Mucosa of descending colon (tissue), 3 donors: ENCODE measurements at regions not wholly inside any gene's neighbourhood (a gene's known extent, or its start where the extent isn't known, plus 50 kb on each side); places are given as distances from the start of the nearest gene placed in this dataset.
A peak's percentile ranks its signal among the peaks of the same experiment; 100 is the strongest.
"Not testable (repeated sequence)": the region's sequence is repeated elsewhere in the genome, so short reads cannot be mapped to it uniquely, and the experiment has no call there.

Experiments
- ATAC-seq: fragments of 200-7000 bp; cut with Tn5 transposase; one replicate; pipeline ENCODE4 v1.9.1; 2020; ENCODE audit warnings: mild to moderate bottlenecking, moderate library complexity
- DNase-seq, 3 donors: peaks; one replicate each; pipeline ENCODE4 v3.0.0-alpha.2; 2020
- H3K36me3 ChIP-seq: fragments of 200-600 bp; one replicate; pipeline ENCODE4 v1.8.0; 2021; ENCODE audit warnings: low read depth, mild to moderate bottlenecking
- H3K4me1 ChIP-seq: fragments of 200-600 bp; one replicate; pipeline ENCODE4 v1.8.0; 2021; ENCODE audit warnings: low read depth, mild to moderate bottlenecking
- H3K4me3 ChIP-seq: fragments of 200-600 bp; one replicate; pipeline ENCODE4 v1.8.0; 2021; ENCODE audit warnings: mild to moderate bottlenecking
- H3K9me3 ChIP-seq: fragments of 200-600 bp; one replicate; pipeline ENCODE4 v1.8.0; 2021; ENCODE audit warnings: mild to moderate bottlenecking
- intact Hi-C, 2 donors: fragments of 100-400 bp; cut with DNase I in 1 of 2; cut with micrococcal nuclease in 1 of 2; formaldehyde crosslinking; loops; one replicate each; pipeline versions ENCODE4 v1.11.0 to v1.11.1; 2022; cut with DNase I, micrococcal nuclease
- TF ChIP-seq, protein P1 (sequence below): fragments of 200-600 bp; IDR thresholded peaks from one replicate; pipeline ENCODE4 v1.8.0; 2022; ENCODE audit warnings: antibody characterized with exemption, mild to moderate bottlenecking
- donor health status: DM: no; HTN: no; CAD: no; lungs with moderate emphysema.
- donor health status: DM: no; HTN: no; CAD: no.
- donor health status: DM: no; HTN: yes; CAD: no.

- H3K4me1 ChIP-seq = peaks cover 10% of the 10 kb centered on the region
- DNase-seq = peak; percentile 74 to 92 (median 83)
- H3K4me3 ChIP-seq = peak overlapping the region; percentile 51
- TF ChIP-seq, protein P1, sequence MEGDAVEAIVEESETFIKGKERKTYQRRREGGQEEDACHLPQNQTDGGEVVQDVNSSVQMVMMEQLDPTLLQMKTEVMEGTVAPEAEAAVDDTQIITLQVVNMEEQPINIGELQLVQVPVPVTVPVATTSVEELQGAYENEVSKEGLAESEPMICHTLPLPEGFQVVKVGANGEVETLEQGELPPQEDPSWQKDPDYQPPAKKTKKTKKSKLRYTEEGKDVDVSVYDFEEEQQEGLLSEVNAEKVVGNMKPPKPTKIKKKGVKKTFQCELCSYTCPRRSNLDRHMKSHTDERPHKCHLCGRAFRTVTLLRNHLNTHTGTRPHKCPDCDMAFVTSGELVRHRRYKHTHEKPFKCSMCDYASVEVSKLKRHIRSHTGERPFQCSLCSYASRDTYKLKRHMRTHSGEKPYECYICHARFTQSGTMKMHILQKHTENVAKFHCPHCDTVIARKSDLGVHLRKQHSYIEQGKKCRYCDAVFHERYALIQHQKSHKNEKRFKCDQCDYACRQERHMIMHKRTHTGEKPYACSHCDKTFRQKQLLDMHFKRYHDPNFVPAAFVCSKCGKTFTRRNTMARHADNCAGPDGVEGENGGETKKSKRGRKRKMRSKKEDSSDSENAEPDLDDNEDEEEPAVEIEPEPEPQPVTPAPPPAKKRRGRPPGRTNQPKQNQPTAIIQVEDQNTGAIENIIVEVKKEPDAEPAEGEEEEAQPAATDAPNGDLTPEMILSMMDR = no peak
- intact Hi-C loops = loop anchor here in 1 of 2 donors (10.0 kb wide), 1 partner anchor 680 kb away; no protein-coding TSS in a partner anchor
- ATAC-seq = peak; percentile 79
- H3K9me3 ChIP-seq = no peaks in the 10 kb centered on the region
- H3K36me3 ChIP-seq = no peaks in the 10 kb centered on the region
Measured at GRCh38 chr17:45584092-45585036, 93.8 kb upstream of the PLEKHM1 start.

DNA sequence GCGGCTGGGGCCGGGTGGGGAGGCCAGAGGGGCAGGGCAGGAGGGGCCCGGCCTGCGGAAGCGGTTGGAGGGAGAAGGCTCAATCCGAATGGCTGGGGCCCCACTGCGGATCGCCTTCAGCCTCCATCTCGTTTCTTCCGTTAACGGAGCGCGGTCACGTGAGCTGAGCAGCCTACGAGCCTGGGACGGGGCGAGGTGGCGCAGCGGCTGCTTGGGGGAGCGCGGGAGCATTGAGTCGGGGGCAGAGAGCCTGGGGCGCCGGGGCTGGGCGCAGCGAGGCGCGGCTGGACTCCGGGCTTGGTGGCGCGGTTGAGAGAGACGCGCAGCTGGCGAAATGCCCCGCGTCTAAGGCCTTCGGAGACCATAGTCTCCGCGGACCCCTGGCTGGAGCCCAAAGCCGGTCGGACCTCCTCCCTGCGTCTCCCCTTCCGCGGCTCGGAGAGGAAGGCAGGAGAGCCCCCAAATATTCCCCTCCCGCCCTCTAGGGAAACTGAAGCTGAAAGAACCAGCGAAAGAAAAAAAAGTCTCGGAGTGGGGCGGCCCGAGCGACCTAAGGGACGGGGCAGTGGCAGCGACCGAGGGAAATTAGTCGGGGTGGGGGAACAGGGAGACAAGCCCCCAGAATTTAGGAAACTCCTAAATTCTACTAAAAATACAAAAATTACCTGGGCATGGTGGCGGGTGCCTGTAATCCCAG is 94.7 kb upstream of the PLEKHM1 start:
- not testable (repeated sequence) for H3K9me3 ChIP-seq, H3K36me3 ChIP-seq
- ATAC-seq (peak; percentile 82), DNase-seq (peak; percentile 87 to 94 (median 88))
- peak overlapping the region; percentile 51 for H3K4me3 ChIP-seq
- intact Hi-C loops = loop anchor here in 1 of 2 donors (10.0 kb wide), 1 partner anchor 680 kb away; no protein-coding TSS in a partner anchor
- H3K4me1 ChIP-seq = peaks cover 10% of the 10 kb centered on the region

GRCh38 chr17:45585794-45586650 is 95.5 kb upstream of the PLEKHM1 start:
- intact Hi-C loops = loop anchor here in 1 of 2 donors (10.0 kb wide), 1 partner anchor 679 kb away; no protein-coding TSS in a partner anchor
- ATAC-seq = peak; percentile 62
- not testable (repeated sequence) for H3K36me3 ChIP-seq

DNA sequence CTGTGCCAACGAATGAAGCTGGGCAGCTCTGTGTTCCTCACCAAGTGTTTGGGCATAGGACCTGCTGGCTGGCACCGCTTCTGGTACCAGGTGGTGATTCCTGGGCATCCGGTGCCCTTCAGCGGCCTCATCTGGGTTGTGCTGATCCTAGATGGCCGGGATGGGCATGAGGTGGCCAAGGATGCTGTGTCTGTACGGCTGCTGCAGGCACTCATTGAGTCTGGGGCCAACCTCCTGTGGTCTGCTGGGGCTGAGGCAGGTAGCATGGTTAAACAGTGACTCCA is 96.1 kb upstream of the PLEKHM1 start:
- not testable (repeated sequence) for H3K36me3 ChIP-seq, ATAC-seq, H3K9me3 ChIP-seq, H3K4me3 ChIP-seq
- peak in 1 of 3 donors; percentile 33 for DNase-seq
- H3K4me1 ChIP-seq = peaks cover 10% of the 10 kb centered on the region
- intact Hi-C loops = loop anchor here in 1 of 2 donors (10.0 kb wide), 1 partner anchor 678 kb away; no protein-coding TSS in a partner anchor

More at GRCh38 chr17:45585794-45586650, 95.5 kb upstream of the PLEKHM1 start:
- H3K4me1 ChIP-seq = peaks cover 10% of the 10 kb centered on the region
- H3K4me3 ChIP-seq = peak overlapping the region; percentile 51
- peak; percentile 57 to 78 (median 73) for DNase-seq
- H3K9me3 ChIP-seq = not testable (repeated sequence)

DNA sequence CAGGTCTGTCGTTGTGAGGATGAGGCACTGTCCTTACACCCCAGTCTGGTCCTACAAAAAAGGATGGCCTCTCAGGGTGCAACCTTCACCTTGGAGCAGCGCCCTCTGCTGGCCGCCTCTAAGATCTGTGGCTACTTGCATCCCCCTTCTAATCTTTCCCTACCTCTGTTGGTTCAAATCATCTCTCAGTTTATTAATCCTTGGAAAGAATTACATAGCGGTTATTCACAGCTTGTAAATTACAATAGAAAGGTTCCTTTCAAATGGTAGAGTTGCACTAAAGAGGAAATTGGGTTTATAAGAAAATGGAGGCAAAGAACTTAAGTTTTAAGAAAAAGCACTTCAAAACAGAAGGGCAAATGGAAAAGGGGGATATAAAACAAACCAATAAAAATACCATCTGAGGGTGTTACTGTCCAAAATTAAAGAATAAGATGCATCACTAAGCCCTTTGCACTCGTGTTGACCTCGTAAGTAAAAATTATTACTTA is 102.0 kb upstream of the PLEKHM1 start:
- intact Hi-C loops, H3K36me3 ChIP-seq, H3K4me1 ChIP-seq, H3K4me3 ChIP-seq, H3K9me3 ChIP-seq: not testable (repeated sequence)
- TF ChIP-seq, protein P1 = peak; percentile 68
- peak; percentile 73 to 86 (median 80) for DNase-seq
- ATAC-seq = peak; percentile 94

- ATAC-seq, intact Hi-C loops, H3K4me3 ChIP-seq, DNase-seq, H3K9me3 ChIP-seq, H3K4me1 ChIP-seq, H3K36me3 ChIP-seq: not testable (repeated sequence)
Measured at GRCh38 chr17:45596347-45596746, 105.8 kb upstream of the PLEKHM1 start.

DNA sequence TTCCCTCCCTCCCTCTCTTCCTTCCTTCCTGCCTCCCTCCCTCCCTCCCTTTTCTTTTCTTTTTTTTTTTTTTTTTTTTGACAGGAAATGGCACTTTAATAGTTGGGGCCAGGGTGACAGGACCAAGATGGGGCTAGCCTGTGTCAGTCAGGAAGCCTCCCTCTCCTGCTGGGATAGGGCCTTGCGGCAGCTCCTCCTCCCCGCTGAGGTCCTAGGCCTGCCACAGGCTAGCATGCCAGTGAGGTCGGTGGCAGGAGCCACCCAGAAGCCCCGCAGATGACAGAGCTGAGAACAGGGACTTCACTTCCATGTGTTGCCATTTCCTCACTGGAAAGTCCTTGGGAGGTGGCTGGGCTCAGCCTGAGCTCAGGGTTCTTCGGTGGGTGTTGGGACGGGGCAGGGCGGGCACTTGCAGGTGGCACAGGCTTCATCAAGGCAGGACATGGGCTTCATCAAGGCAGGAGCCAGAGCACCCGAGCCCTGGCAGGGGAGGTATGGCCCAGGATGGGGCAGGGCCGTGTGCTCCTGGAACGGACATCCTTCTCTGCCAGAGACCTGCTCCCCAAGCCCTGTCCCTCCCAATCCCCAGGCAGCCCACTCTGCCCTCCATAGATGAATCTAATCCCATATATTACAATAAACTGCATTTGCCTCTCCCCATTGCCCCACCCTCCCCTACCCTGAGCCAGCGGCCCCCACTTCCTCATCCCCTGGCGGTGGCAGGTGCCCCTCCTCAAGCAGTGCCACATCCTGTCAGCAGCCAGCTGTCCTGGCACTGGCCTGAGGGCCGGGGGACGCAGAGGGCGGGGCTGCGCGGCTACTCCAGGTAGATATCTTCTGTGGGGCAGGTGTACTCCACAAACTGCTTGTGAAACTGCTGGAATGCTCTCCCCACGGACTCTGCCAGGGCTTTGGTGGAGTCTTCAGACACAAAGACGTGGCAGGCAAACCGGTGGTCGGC is 109.8 kb upstream of the PLEKHM1 start:
- DNase-seq, H3K4me3 ChIP-seq, H3K4me1 ChIP-seq, H3K9me3 ChIP-seq, intact Hi-C loops, H3K36me3 ChIP-seq: not testable (repeated sequence)
- peak; percentile 69 for ATAC-seq

GRCh38 chr17:45601013-45601412 is 110.5 kb upstream of the PLEKHM1 start:
- H3K36me3 ChIP-seq, DNase-seq, ATAC-seq, H3K9me3 ChIP-seq, H3K4me3 ChIP-seq, H3K4me1 ChIP-seq, intact Hi-C loops: not testable (repeated sequence)

DNA sequence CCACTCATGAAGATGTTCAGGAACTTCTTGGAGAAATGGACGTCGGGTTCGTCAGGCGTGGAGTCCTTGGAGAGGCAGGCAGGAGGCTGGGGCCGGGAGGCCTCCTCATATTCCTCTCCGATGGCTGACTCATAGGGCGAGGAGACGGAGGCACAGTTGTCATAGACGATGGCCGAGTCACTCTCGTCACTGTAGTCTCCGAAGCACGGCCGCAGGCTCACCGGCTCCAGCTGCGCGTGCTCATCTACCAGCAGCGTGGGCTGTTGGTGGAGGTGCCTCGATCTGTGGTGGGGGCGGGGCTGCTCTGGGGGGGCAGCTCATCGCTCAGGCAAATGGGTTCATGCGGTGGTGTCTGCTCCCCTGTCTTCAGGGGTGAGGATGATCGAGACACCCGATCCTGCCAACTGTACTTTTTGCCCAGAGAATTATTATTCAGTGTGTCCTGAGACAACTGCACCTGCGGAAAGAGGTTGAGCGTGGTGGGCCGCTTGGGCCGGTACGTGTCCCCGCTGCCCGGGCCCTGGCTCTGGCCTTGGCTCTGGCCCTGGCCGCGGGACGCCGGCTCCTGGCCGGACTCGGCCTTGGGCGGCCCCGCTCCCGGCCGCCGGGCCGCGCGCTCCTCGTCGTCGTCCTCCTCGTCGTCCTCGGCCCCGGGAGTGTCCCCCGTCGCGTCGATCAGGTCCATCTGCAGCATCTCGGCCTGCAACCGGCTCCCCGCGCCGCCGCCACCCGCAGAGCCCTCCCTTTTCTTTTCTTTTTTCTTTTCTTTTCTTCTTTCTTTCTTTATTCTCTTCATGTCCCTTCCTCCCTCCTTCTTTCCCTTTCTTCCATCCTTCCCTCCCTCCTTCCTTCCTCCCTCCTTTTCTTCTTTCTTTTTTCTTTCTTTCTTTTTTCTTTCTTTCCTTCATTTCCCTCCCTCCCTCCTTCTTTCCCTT is 111.4 kb upstream of the PLEKHM1 start:
- H3K4me3 ChIP-seq, ATAC-seq, H3K4me1 ChIP-seq, H3K36me3 ChIP-seq, DNase-seq, H3K9me3 ChIP-seq, intact Hi-C loops: not testable (repeated sequence)
